Adrenal gland (tissue), 5 donors: ENCODE measurements at regions not wholly inside any gene's neighbourhood (a gene's known extent, or its start where the extent isn't known, plus 50 kb on each side); places are given as distances from the start of the nearest gene placed in this dataset.

Source experiments
- POLR2A ChIP-seq, 2 donors: fragments of 450-650 bp; IDR thresholded peaks; one replicate each; pipeline ENCODE4 v1.6.1; 2017; ENCODE audit warnings: antibody characterized with exemption in 2 of 2, mild to moderate bottlenecking in 2 of 2, moderate library complexity in 1 of 2
- TF ChIP-seq, protein P1 (sequence below), 6 experiments: fragments of 450-650 bp in 4 of 6; fragments of 200-600 bp in 2 of 6; sonication (generic) in 1 of 6; IDR thresholded peaks; 1 replicate in 5 of 6; 2 replicates in 1 of 6; pipeline versions ENCODE4 v1.5.1 to v1.8.0; 2016 to 2021; ENCODE audit warnings: antibody characterized with exemption in 6 of 6, mild to moderate bottlenecking in 2 of 6, moderate library complexity in 1 of 6
- donor health status: DM: no; HTN: no; CAD: no.

- TF ChIP-seq, protein P1, sequence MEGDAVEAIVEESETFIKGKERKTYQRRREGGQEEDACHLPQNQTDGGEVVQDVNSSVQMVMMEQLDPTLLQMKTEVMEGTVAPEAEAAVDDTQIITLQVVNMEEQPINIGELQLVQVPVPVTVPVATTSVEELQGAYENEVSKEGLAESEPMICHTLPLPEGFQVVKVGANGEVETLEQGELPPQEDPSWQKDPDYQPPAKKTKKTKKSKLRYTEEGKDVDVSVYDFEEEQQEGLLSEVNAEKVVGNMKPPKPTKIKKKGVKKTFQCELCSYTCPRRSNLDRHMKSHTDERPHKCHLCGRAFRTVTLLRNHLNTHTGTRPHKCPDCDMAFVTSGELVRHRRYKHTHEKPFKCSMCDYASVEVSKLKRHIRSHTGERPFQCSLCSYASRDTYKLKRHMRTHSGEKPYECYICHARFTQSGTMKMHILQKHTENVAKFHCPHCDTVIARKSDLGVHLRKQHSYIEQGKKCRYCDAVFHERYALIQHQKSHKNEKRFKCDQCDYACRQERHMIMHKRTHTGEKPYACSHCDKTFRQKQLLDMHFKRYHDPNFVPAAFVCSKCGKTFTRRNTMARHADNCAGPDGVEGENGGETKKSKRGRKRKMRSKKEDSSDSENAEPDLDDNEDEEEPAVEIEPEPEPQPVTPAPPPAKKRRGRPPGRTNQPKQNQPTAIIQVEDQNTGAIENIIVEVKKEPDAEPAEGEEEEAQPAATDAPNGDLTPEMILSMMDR (IDR thresholded peaks at IDR 0.05) = no peak
- TF ChIP-seq POLR2A (IDR thresholded peaks at IDR 0.05) = no peak
These were observed 141.0 kb downstream of the ATP6V1G3 start for GRCh38 chr1:198399452-198399851.
